HG03066 (cell line): ENCODE measurements at regions not wholly inside any gene's neighbourhood (a gene's known extent, or its start where the extent isn't known, plus 50 kb on each side); places are given as distances from the start of the nearest gene placed in this dataset.

Source experiments
- ATAC-seq: cut with Tn5 transposase; IDR thresholded peaks from one replicate; pipeline ENCODE4 v1.9.1; 2021; ENCODE audit warnings: low read depth; ENCODE audit not compliant: unreplicated experiment

- ATAC-seq: no peak
These were observed 181.4 kb upstream of the SHH start for GRCh38 chr7:155993420-155994278.

GRCh38 chr7:155992974-155993373, 180.7 kb upstream of the SHH start:
- no peak for ATAC-seq

- ATAC-seq: no peak
These were observed 180.3 kb upstream of the SHH start for GRCh38 chr7:155992538-155992937.

GRCh38 chr7:155992107-155992506, 179.8 kb upstream of the SHH start:
- no peak for ATAC-seq

- no peak for ATAC-seq
These were observed 179.2 kb upstream of the SHH start for GRCh38 chr7:155991470-155991869.

GRCh38 chr7:155988416-155988815, 176.2 kb upstream of the SHH start:
- no peak for ATAC-seq

- ATAC-seq: no peak
These were observed 175.5 kb upstream of the SHH start for GRCh38 chr7:155987681-155988235.

GRCh38 chr7:155986497-155987160, 174.4 kb upstream of the SHH start:
- ATAC-seq: no peak

- ATAC-seq: no peak
These were observed 173.4 kb upstream of the SHH start for GRCh38 chr7:155985518-155986250.

- no peak for ATAC-seq
These were observed 172.5 kb upstream of the SHH start for GRCh38 chr7:155984609-155985405.

- no peak for ATAC-seq
These were observed 171.8 kb upstream of the SHH start for GRCh38 chr7:155984028-155984580.

GRCh38 chr7:155983176-155983815, 171.0 kb upstream of the SHH start:
- no peak for ATAC-seq

- no peak for ATAC-seq
These were observed 169.4 kb upstream of the SHH start for GRCh38 chr7:155981703-155982102.

- no peak for ATAC-seq
These were observed 168.6 kb upstream of the SHH start for GRCh38 chr7:155980841-155981240.

GRCh38 chr7:155979994-155980393, 167.7 kb upstream of the SHH start:
- ATAC-seq: no peak

- no peak for ATAC-seq
These were observed 167.3 kb upstream of the SHH start for GRCh38 chr7:155979566-155979965.

- ATAC-seq: no peak
These were observed 163.2 kb upstream of the SHH start for GRCh38 chr7:155975490-155975889.

GRCh38 chr7:155974186-155974897, 162.1 kb upstream of the SHH start:
- no peak for ATAC-seq

GRCh38 chr7:155973451-155973997, 161.3 kb upstream of the SHH start:
- ATAC-seq: no peak
